HG02571 (cell line): ENCODE measurements at regions not wholly inside any gene's neighbourhood (a gene's known extent, or its start where the extent isn't known, plus 50 kb on each side); places are given as distances from the start of the nearest gene placed in this dataset.

ENCODE experiments used
- ATAC-seq: cut with Tn5 transposase; IDR thresholded peaks from one replicate; pipeline ENCODE4 v1.9.1; 2021; ENCODE audit warnings: mild to moderate bottlenecking, moderate library complexity; ENCODE audit not compliant: unreplicated experiment

GRCh38 chr15:35911052-35911777 is 365.2 kb upstream of the DPH6 start:
- ATAC-seq = no peak

GRCh38 chr15:35912196-35912595 is 366.2 kb upstream of the DPH6 start:
- ATAC-seq = no peak

GRCh38 chr15:35914573-35914972 is 368.6 kb upstream of the DPH6 start:
- no peak for ATAC-seq

- no peak for ATAC-seq
Measured at GRCh38 chr15:35921046-35921445, 375.1 kb upstream of the DPH6 start.

GRCh38 chr15:35925275-35926006 is 379.5 kb upstream of the DPH6 start:
- no peak for ATAC-seq

- no peak for ATAC-seq
Measured at GRCh38 chr15:35926007-35926380, 380.0 kb upstream of the DPH6 start.

- no peak for ATAC-seq
Measured at GRCh38 chr15:35928847-35929246, 382.9 kb upstream of the DPH6 start.

- ATAC-seq = peak; percentile 77
Measured at GRCh38 chr15:35929740-35930444, 383.9 kb upstream of the DPH6 start.

- ATAC-seq = no peak
Measured at GRCh38 chr15:35931799-35932341, 385.9 kb upstream of the DPH6 start.

GRCh38 chr15:35932531-35932930 is 386.6 kb upstream of the DPH6 start:
- no peak for ATAC-seq

GRCh38 chr15:35933531-35933930 is 387.6 kb upstream of the DPH6 start:
- no peak for ATAC-seq

GRCh38 chr15:35934383-35935049 is 388.6 kb upstream of the DPH6 start:
- no peak for ATAC-seq

- no peak for ATAC-seq
Measured at GRCh38 chr15:35936284-35936683, 390.3 kb upstream of the DPH6 start.

- ATAC-seq = no peak
Measured at GRCh38 chr15:35937380-35937779, 391.4 kb upstream of the DPH6 start.

GRCh38 chr15:35944945-35945585 is 399.1 kb upstream of the DPH6 start:
- no peak for ATAC-seq

- ATAC-seq = no peak
Measured at GRCh38 chr15:35953424-35953823, 407.5 kb upstream of the DPH6 start.

- ATAC-seq = no peak
Measured at GRCh38 chr15:35956056-35956455, 410.1 kb upstream of the DPH6 start.

- ATAC-seq = no peak
Measured at GRCh38 chr15:35958021-35958420, 412.1 kb upstream of the DPH6 start.

- ATAC-seq = no peak
Measured at GRCh38 chr15:35958975-35959374, 413.0 kb upstream of the DPH6 start.

GRCh38 chr15:35963326-35963725 is 417.4 kb upstream of the DPH6 start:
- no peak for ATAC-seq

- no peak for ATAC-seq
Measured at GRCh38 chr15:35966781-35967180, 420.8 kb upstream of the DPH6 start.
